Choroid plexus epithelial cell (primary cell): ENCODE measurements at regions not wholly inside any gene's neighbourhood (a gene's known extent, or its start where the extent isn't known, plus 50 kb on each side); places are given as distances from the start of the nearest gene placed in this dataset.

Experiments
- DNase-seq: peaks from one replicate; pipeline ENCODE4 v3.0.0-alpha.2; 2010; ENCODE audit warnings: low read depth
- H3K4me3 ChIP-seq: 2 replicates; pipeline ENCODE4 v1.5.1; 2011; ENCODE audit warnings: low read depth, mild to moderate bottlenecking, control low read depth, low read length, moderate library complexity
- TF ChIP-seq, protein P1 (sequence below): conservative IDR thresholded peaks from 2 replicates; pipeline ENCODE4 v1.5.1; 2011; ENCODE audit warnings: low read depth, mild to moderate bottlenecking, control low read depth, inconsistent platforms, low read length, moderate library complexity

GRCh38 chr7:156223935-156224832 is 411.9 kb upstream of the SHH start:
- no peak overlapping the region for H3K4me3 ChIP-seq
- no peak for DNase-seq
- TF ChIP-seq, protein P1, sequence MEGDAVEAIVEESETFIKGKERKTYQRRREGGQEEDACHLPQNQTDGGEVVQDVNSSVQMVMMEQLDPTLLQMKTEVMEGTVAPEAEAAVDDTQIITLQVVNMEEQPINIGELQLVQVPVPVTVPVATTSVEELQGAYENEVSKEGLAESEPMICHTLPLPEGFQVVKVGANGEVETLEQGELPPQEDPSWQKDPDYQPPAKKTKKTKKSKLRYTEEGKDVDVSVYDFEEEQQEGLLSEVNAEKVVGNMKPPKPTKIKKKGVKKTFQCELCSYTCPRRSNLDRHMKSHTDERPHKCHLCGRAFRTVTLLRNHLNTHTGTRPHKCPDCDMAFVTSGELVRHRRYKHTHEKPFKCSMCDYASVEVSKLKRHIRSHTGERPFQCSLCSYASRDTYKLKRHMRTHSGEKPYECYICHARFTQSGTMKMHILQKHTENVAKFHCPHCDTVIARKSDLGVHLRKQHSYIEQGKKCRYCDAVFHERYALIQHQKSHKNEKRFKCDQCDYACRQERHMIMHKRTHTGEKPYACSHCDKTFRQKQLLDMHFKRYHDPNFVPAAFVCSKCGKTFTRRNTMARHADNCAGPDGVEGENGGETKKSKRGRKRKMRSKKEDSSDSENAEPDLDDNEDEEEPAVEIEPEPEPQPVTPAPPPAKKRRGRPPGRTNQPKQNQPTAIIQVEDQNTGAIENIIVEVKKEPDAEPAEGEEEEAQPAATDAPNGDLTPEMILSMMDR: no peak

DNA sequence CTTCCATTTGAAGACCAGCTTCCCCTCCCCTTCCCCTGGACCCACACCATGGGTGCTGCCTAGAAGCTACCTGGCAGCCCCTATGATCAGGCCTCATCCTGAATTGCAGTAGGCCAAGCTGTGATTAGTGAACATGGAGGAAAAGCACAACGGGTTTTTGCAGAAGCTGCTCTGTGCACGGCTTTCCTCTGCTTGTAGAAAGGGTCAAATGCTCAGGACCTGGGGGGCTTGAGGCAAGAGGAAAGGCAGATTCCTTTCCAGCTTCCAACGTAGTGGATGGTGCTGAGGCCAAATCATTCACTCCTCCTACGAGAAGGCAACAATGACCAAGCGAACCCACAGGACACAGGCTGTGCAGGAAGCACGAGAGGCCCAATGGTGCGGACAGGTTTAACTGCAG is 410.3 kb upstream of the SHH start:
- TF ChIP-seq, protein P1: no peak
- no peak for DNase-seq

GRCh38 chr7:156222151-156222550 is 409.9 kb upstream of the SHH start:
- DNase-seq: no peak
- H3K4me3 ChIP-seq: no peak overlapping the region
- TF ChIP-seq, protein P1: no peak

More for the DNA sequence above, 410.3 kb upstream of the SHH start:
- H3K4me3 ChIP-seq: no peak overlapping the region

GRCh38 chr7:156220701-156221100 is 408.4 kb upstream of the SHH start:
- no peak overlapping the region for H3K4me3 ChIP-seq
- TF ChIP-seq, protein P1: no peak
- DNase-seq: no peak

DNA sequence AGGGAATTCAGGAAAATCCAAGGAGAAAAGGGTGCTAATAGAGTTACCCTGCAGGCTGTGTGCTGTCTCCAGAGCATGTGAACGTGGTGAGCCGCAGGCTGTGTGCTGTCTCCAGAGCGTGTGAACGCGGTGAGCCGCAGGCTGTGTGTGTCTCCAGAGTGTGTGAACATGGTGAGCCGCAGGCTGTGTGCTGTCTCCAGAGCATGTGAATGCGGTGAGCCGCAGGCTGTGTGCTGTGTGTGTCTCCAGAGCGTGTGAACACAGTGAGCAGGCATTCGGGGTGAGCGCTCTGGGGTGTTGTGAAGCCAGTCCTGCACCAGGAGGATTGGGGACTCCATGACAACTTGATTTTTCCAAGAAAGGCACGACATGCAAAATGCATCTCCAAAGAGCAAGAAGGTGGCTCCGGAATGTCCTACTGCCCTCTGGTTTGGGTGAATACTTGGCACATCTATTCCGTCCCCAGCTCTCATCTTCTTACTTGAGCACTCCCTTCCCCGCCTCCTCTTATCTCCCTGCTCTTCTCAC is 407.9 kb upstream of the SHH start:
- no peak overlapping the region for H3K4me3 ChIP-seq
- TF ChIP-seq, protein P1: no peak
- DNase-seq: no peak

DNA sequence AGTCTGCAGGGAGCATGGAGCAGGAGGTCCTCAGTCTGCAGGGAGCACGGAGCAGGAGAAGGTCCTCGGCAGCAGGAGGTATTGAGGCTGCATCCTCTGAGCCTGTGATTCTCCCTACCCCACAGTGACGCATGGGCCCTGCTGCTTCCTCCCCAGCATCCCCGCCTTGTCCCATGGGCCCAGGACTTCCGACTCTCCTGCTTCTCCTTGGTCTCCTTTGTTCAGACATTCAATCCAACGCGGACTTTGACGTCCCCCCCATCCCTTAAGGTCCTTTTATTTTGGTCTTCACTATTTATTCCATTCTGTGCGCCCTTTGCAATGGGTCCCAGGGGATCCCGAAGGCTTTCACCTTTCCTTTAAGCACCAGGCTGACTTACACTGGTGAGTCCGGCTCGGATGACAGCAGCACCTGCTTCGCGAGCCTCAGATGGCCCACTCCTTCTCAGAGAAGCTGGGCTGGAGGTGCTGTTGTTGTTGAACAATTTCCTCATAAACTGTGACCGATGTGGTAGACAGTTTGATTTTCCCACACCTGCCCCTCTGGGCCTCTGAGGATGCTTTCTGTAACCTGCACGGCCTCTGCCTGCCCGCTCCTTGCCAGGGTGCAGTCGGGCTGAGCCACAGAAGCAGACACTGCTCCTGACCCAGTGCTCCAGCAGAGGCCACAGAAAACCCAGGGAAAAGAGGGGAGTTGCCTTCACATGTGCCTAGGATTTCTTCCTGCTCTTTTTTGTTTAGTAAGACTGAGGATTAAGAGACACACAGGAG is 407.2 kb upstream of the SHH start:
- DNase-seq: no peak
- TF ChIP-seq, protein P1: no peak

More for the DNA sequence above, 407.2 kb upstream of the SHH start:
- H3K4me3 ChIP-seq: no peak overlapping the region
